Activated gamma-delta T cell treated with anti-CD3 and anti-CD28 coated beads, Interleukin-2, amount 50 U/mL, for 16 hours (primary cell): ENCODE measurements at regions not wholly inside any gene's neighbourhood (a gene's known extent, or its start where the extent isn't known, plus 50 kb on each side); places are given as distances from the start of the nearest gene placed in this dataset.

ENCODE experiments used
- DNase-seq: peaks from one replicate; pipeline ENCODE4 v3.0.0-alpha.2; 2020; ENCODE audit warnings: low read depth

GRCh38 chr22:49604732-49605302 lies 222.9 kb downstream of the BRD1 start:
- no peak for DNase-seq

DNA sequence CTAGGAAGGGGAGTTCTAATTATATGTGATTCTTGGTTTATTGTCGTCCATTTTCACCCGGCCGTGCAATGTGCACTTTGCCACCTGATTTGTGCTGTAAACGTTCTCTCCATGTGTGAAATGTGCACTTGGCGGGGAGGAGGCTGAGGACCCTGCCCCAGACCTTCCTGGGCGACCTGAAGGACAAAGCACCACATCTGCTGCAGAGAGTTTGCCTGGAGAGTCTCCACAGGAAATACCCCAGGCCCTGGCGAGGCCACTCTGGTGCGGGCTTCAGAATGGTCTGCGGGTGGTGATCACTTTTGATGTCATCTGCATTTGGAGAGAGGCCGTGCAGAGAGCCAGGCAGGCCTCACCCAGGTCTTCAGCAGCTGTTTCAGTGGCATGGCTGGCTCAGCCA lies 224.7 kb downstream of the BRD1 start:
- DNase-seq = no peak

DNA sequence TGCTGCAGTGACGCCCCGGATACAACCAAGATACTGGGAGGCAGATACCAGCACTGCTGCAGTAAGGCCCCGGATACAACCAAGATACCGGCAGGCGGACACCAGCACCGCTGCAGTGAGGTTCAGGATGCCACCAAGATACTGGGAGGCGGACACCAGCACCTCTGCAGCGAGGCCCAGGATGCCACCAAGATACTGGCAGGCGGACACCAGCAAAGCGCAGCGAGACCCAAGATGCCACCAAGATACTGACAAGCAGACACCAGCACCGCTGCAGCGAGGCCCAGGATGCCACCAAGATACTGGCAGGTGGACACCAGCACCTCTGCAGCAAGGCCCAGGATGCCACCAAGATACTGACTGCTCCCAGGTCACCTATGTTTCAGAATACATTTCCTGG lies 225.2 kb downstream of the BRD1 start:
- DNase-seq = no peak

DNA sequence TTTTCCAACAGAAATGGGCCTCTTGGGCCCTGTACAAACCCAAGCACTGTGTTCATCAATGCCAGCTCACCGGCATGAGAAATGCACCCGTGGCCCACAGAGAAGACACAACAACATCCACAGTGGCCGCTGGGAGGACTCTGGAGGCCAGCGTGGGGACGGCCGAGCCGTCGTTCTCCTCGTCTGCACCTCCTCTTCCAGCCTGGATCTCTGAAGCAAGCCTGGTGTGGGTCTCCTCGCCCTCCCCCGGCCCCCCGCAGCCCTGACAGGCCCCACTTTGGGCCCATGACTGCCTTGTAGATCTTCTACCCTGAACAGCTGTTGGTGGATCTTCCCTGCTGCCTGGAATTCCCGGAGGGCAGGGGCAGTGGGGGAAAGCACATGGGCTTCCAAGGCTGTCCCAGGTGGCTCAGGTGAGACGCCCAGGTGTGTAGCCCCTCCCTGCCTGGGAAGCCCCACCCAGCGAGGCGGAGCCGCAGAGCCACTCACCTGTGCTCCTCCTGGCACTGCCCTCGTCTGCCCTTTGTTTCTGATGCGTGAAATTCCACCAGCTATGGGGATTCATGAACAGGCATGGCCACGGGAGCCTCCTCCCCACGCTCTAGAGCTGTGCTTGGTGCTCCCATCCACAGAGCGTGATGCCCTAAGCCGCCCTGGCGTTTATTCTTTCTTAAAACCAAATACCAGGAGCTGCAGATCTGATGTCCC lies 225.9 kb downstream of the BRD1 start:
- no peak for DNase-seq

DNA sequence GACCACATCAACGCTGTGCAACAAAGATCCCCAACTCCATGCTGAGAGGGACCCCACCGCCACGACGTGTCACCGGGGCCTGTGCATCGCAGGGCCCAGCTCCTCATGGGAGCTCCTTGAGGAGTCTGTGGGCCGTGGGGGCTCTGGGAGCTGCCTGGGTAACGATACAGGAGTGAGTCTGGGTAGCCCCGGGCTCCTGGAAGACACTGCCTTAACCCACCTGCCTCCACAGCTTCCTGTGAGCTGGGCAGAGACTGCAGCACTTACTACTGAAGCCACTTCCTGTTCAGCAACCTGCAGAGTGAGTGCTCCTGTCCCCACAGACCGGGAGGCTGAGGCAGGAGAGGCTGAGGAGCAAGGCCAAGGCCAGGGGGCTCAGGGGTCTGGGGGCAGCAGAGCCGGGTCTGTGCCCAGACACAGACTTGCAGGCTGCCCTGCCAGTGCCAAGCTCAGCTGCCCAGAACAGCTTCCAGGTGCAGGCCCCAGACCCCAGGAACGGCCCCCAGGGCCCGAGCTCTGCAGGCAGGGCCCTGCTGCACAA lies 226.7 kb downstream of the BRD1 start:
- no peak for DNase-seq

- DNase-seq = no peak
Measured at GRCh38 chr22:49600468-49600867, 227.2 kb downstream of the BRD1 start.

DNA sequence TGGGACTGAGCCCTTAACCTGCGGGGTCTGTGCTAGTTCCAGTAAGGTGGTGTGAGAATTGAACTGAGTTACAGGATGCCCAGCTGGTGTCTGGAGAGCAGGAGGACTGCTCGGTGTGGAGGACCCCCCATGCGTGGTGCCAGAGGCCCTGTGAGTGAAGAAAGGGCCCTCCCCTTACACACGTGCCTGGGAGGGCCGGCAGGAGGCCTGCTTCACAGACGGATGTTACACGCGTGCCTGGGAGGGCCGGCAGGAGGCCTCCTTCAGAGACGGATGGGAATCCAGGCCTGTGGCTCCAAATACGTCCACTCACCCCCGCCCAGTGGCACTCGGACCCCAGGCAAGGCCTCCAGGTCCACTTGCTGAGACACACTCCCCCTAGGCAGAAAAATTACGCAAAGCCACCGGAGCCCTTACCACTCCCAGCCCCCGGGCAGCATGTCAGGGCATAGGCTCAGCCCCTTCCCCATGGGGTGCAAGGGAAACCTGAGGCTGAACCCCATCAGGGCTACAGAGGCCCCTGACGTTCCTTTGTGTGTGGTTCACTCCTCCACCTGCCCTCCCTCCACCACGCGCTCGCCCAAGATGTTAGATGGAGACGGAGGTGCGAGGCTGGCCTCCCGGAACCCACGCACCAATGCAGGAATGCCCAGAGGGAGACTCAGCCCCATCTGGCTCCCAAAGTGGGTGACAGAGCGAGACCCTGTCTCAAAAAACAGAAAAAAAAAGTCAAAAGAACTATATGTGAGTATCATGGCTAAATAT lies 227.8 kb downstream of the BRD1 start:
- DNase-seq = no peak

DNA sequence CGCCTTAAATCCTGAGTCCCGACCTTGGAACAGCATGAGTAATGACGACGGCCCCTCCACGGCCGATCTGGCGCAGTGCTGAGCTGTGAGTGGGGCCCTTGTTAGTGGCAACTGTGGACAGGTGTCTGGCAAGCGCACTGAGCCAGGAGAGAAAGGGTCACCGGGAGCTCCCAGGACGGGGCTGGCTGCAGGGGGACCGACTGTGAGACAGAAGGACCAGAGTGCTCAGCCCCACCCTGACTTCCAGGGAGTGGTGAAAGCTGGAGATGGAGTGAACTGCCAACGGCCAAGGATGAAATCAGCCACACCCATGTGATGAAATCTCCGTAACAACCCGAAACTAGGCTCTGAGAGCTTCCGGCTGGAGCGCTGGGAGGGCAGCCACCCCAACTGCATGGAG lies 228.6 kb downstream of the BRD1 start:
- no peak for DNase-seq

- DNase-seq = no peak
Measured at GRCh38 chr22:49598338-49598737, 229.3 kb downstream of the BRD1 start.

GRCh38 chr22:49597428-49598039 lies 230.1 kb downstream of the BRD1 start:
- DNase-seq = no peak

DNA sequence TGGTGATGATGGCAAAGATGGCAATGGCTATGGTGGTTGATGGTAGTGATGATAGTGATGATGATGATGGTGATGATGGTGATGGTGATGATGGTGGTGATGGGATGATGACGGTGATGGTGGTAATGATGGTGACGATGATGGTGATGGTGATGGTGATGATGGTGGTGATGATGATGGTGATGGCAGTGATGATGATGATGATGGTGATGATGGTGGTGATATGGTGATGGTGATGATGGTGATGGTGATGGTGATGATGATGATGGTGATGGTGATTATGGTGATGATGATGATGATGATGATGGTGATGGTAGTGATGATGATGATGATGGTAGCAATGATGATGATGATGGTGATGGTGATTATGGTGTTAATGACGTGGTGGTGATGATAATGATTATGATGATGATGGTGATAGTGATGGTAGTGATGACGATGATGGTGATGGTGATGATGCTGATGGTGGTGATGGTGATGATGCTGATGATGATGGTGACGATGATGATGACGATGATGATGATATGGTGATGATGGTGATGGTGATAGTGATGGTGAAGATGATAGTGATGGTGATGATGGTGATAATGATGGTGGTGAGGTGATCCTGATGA lies 232.1 kb downstream of the BRD1 start:
- DNase-seq = no peak

- DNase-seq = no peak
Measured at GRCh38 chr22:49594078-49594477, 233.6 kb downstream of the BRD1 start.

GRCh38 chr22:49593509-49593908 lies 234.2 kb downstream of the BRD1 start:
- DNase-seq = no peak

- DNase-seq = no peak
Measured at GRCh38 chr22:49592780-49593501, 234.7 kb downstream of the BRD1 start.

GRCh38 chr22:49590851-49591445 lies 236.7 kb downstream of the BRD1 start:
- no peak for DNase-seq

DNA sequence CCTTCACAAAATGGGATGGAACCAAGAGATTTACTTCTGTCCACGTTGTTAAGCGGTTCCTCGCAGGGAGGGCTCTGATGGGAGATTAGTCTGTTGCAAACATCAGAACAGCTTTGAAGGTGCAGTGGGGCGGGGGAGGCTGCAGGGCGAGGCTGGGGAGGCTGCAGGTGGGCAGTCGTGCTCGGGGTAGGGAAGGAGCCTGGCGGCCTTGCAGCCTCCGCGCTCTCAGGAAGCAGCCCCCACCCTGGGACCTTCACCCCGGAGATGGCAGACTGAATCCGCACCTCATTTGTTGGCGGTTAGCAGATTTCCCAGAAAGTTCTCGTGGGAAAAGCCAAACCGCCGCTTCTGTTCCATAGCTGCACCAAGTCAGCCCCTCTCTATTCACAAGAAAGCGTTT lies 237.3 kb downstream of the BRD1 start:
- DNase-seq = no peak

DNA sequence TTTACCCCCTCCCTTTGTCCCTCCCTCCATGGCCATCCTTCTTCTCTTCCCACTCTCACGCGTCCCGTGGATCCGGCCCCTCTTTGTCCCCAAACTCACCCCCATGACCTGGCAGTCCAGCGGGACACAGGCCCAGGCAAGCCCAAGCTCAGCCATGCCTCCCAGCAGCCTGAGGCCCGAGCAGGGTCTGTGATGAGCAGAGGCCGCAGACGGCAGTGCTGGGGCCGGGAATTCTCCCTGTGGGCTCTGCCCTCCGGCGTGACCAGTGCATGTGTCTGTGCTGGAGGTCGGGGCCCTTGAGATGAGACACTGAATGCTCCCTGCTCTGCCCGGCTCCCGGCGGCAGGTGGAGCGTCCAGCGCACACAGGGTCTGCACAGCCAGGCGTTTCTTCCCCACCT lies 237.9 kb downstream of the BRD1 start:
- no peak for DNase-seq

DNA sequence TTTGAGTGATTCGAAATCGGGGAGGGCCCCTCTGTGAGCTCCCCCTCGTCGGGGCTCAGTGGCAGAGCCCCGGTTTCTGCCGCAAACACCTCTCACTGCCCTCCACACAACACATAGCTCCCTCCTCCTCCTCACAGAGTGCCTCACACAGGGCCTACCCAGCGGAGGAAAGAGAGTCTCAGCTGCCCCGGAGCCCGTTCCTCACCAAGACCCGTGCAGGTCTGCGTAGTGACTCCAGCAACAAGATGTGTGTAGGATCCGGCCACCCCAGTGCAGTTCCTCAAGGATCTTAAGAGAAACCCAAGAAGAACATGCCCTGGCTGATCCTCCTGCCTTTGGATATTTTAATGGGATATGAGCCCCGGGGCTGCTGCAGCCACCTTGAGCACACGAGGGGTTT lies 238.4 kb downstream of the BRD1 start:
- DNase-seq = no peak

DNA sequence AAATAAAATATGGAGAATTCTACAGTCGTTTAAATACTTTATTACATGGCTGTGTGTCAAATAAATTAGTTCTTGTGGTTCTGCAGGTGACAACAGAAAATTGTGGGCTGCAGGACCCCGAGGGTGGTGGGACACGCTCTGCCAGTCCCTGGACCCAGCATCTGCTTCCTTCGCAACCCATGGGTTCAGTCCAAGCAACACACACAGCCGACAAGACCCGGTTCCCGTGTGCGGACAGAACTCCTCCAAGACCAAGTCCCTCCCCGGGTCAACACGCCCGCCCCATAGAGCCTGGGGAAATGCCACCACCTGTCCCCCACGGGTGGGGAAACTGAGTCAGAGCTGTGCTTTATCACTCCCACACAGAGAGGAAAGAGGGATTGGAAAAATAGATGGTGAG lies 238.9 kb downstream of the BRD1 start:
- no peak for DNase-seq

GRCh38 chr22:49587987-49588386 lies 239.7 kb downstream of the BRD1 start:
- DNase-seq = no peak

GRCh38 chr22:49587421-49587820 lies 240.3 kb downstream of the BRD1 start:
- DNase-seq = no peak
